HepG2 (cell line): ENCODE measurements at regions not wholly inside any gene's neighbourhood (a gene's known extent, or its start where the extent isn't known, plus 50 kb on each side); places are given as distances from the start of the nearest gene placed in this dataset.

Experiments used
- ATAC-seq: fragments of 200-7000 bp; cut with Tn5 transposase; 3 replicates; pipeline ENCODE4 v1.9.1; 2020; ENCODE audit warnings: mild to moderate bottlenecking, moderate library complexity
- BruUV-seq: library from RNA; stranded (reverse); fragments of 400-500 nt; replicated peaks from 2 replicates; lab custom pipeline; 2021; lab: Mats Ljungman, UMichigan
- CTCF ChIA-PET: fragments of 300-600 bp; formaldehyde crosslinking; extraction: SDS; loops from one replicate; lab custom pipeline; 2021; ENCODE audit warnings: low total read pairs, inconsistent platforms, low intra/inter-chr PET ratio; lab: Yijun Ruan, JAX
- POLR2A ChIA-PET: fragments of 350-600 bp; sonication (Branson Sonifier 250); formaldehyde crosslinking; loops from one replicate; lab custom pipeline; 2020; ENCODE audit warnings: antibody characterized with exemption, inconsistent platforms; lab: Yijun Ruan, JAX
- DNase-seq: peaks from one replicate; pipeline ENCODE4 v3.0.0-alpha.2; 2015; ENCODE audit warnings: low spot score
- FAIRE-seq: peaks from 3 replicates; lab custom pipeline; 2011; peaks lifted over from hg19 to GRCh38; lab: Jason Lieb, UNC
- H2AFZ ChIP-seq: one replicate; pipeline ENCODE4 v1.6.1; 2011; ENCODE audit warnings: low read length, inconsistent platforms
- H3K27ac ChIP-seq: fragments of 300-600 bp; 3 replicates; pipeline ENCODE4 v1.8.0; 2011; ENCODE audit warnings: mixed run types, mild to moderate bottlenecking, mixed read lengths, low read length, inconsistent platforms; ENCODE audit not compliant: insufficient read depth; ENCODE audit errors: extremely low read length
- H3K27me3 ChIP-seq, 2 experiments: fragments of 200-600 bp in 1 of 2; 2 replicates in 1 of 2; 3 replicates in 1 of 2; pipeline versions ENCODE4 v1.6.0 to v1.8.0; 2011; ENCODE audit warnings: low read length in 2 of 2, mild to moderate bottlenecking in 2 of 2, moderate library complexity in 2 of 2, inconsistent platforms in 1 of 2; ENCODE audit not compliant: insufficient read depth in 2 of 2, control insufficient read depth in 1 of 2
- H3K36me3 ChIP-seq, 2 experiments: fragments of 200-600 bp in 1 of 2; replicated peaks in 1 of 2; 2 replicates in 1 of 2; 3 replicates in 1 of 2; pipeline versions ENCODE4 v1.5.1 to v1.8.0; 2011; ENCODE audit warnings: low read length in 2 of 2, inconsistent platforms in 1 of 2; ENCODE audit not compliant: insufficient read depth in 2 of 2, control insufficient read depth in 1 of 2
- H3K4me1 ChIP-seq: 2 replicates; pipeline ENCODE4 v1.5.1; 2012; ENCODE audit warnings: low read length, inconsistent platforms; ENCODE audit not compliant: insufficient read depth
- H3K4me2 ChIP-seq: 2 replicates; pipeline ENCODE4 v1.6.0; 2011; ENCODE audit warnings: low read depth, low read length, inconsistent platforms
- H3K4me3 ChIP-seq, 3 experiments: fragments of 200-600 bp in 1 of 3; sonication (generic), shearing (Covaris generic) in 1 of 3; replicated peaks in 1 of 3; 2 replicates each; pipeline ENCODE4 v1.5.1; 2011 to 2016; ENCODE audit warnings: low read length in 3 of 3, inconsistent platforms in 2 of 3, low read depth in 2 of 3, mild to moderate bottlenecking in 2 of 3, control low read depth in 1 of 3, mixed read lengths in 1 of 3; ENCODE audit not compliant: insufficient read depth in 1 of 3
- H3K79me2 ChIP-seq: one replicate; pipeline ENCODE4 v1.6.1; 2011; ENCODE audit warnings: low read length, inconsistent platforms; ENCODE audit not compliant: insufficient read depth
- H3K9ac ChIP-seq: 2 replicates; pipeline ENCODE4 v1.6.0; 2011; ENCODE audit warnings: mild to moderate bottlenecking, low read depth, low read length, inconsistent platforms; ENCODE audit not compliant: insufficient read depth
- H3K9me3 ChIP-seq: 2 replicates; pipeline ENCODE4 v1.5.1; 2012; ENCODE audit warnings: mild to moderate bottlenecking, low read length
- H4K20me1 ChIP-seq: 2 replicates; pipeline ENCODE4 v1.6.0; 2011; ENCODE audit warnings: inconsistent platforms, mild to moderate bottlenecking, low read length, moderate library complexity; ENCODE audit not compliant: insufficient read depth
- HDAC2 ChIP-seq: sonication (generic); formaldehyde crosslinking; IDR thresholded peaks from 2 replicates; pipeline ENCODE4 v1.4.0; 2020; ENCODE audit warnings: missing genetic modification reagents
- ZNF510 ChIP-seq: sonication (generic); formaldehyde crosslinking; IDR thresholded peaks from 2 replicates; pipeline ENCODE4 v1.4.0; 2020; ENCODE audit warnings: low read depth, mild to moderate bottlenecking, missing genetic modification reagents
- ZNF629 ChIP-seq: sonication (generic); formaldehyde crosslinking; conservative IDR thresholded peaks from 2 replicates; pipeline ENCODE4 v1.5.0; 2020; ENCODE audit warnings: missing genetic modification reagents
- WGBS: methylation state at CpG from one replicate; pipeline ENCODE4 v1.1.6; 2017; ENCODE audit warnings: low lambda C conversion rate; 5-methylcytosine and 5-hydroxymethylcytosine counted together
- in situ Hi-C: cut with HindIII; loops from 2 replicates; pipeline ENCODE4 v1.10.0; 2017; ENCODE audit warnings: low pct_unique_long_range_greater_than_20kb; ENCODE audit not compliant: extremely low pct_ligation_motif_present
- intact Hi-C: fragments of 100-400 bp; cut with micrococcal nuclease; formaldehyde crosslinking; loops from one replicate; pipeline ENCODE4 v1.10.0; 2022; ENCODE audit not compliant: unreplicated experiment
- TF ChIP-seq, protein P1 (sequence below): sonication (generic); formaldehyde crosslinking; IDR thresholded peaks from 2 replicates; pipeline ENCODE4 v1.5.0; 2020; ENCODE audit warnings: mild to moderate bottlenecking, missing genetic modification reagents, borderline replicate concordance
- TF ChIP-seq, protein P2 (sequence below): sonication (generic); formaldehyde crosslinking; IDR thresholded peaks from 2 replicates; pipeline ENCODE4 v1.4.0; 2020; ENCODE audit warnings: missing genetic modification reagents, low read depth, mild to moderate bottlenecking, borderline replicate concordance

DNA sequence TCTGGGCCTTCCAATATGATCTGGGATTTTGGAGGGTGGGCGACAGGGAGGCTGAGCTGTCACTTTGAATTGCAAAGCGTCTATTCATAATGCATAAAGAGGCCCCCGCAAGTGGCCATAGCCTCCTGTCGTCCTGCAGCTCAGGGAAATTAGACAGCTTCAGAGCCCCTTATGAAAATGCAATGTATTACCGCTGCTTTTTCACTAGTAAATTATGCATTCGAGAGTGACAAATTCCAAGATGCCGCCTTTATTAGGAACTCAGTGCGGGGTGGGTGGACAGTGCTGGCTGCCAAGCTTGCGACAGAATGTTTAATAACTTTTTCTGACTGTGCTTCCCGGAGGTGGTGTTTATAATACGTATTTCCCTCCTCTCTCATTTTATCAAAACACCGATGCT, 168.5 kb downstream of the DHX35 start (continued):
- TF ChIP-seq, protein P1, sequence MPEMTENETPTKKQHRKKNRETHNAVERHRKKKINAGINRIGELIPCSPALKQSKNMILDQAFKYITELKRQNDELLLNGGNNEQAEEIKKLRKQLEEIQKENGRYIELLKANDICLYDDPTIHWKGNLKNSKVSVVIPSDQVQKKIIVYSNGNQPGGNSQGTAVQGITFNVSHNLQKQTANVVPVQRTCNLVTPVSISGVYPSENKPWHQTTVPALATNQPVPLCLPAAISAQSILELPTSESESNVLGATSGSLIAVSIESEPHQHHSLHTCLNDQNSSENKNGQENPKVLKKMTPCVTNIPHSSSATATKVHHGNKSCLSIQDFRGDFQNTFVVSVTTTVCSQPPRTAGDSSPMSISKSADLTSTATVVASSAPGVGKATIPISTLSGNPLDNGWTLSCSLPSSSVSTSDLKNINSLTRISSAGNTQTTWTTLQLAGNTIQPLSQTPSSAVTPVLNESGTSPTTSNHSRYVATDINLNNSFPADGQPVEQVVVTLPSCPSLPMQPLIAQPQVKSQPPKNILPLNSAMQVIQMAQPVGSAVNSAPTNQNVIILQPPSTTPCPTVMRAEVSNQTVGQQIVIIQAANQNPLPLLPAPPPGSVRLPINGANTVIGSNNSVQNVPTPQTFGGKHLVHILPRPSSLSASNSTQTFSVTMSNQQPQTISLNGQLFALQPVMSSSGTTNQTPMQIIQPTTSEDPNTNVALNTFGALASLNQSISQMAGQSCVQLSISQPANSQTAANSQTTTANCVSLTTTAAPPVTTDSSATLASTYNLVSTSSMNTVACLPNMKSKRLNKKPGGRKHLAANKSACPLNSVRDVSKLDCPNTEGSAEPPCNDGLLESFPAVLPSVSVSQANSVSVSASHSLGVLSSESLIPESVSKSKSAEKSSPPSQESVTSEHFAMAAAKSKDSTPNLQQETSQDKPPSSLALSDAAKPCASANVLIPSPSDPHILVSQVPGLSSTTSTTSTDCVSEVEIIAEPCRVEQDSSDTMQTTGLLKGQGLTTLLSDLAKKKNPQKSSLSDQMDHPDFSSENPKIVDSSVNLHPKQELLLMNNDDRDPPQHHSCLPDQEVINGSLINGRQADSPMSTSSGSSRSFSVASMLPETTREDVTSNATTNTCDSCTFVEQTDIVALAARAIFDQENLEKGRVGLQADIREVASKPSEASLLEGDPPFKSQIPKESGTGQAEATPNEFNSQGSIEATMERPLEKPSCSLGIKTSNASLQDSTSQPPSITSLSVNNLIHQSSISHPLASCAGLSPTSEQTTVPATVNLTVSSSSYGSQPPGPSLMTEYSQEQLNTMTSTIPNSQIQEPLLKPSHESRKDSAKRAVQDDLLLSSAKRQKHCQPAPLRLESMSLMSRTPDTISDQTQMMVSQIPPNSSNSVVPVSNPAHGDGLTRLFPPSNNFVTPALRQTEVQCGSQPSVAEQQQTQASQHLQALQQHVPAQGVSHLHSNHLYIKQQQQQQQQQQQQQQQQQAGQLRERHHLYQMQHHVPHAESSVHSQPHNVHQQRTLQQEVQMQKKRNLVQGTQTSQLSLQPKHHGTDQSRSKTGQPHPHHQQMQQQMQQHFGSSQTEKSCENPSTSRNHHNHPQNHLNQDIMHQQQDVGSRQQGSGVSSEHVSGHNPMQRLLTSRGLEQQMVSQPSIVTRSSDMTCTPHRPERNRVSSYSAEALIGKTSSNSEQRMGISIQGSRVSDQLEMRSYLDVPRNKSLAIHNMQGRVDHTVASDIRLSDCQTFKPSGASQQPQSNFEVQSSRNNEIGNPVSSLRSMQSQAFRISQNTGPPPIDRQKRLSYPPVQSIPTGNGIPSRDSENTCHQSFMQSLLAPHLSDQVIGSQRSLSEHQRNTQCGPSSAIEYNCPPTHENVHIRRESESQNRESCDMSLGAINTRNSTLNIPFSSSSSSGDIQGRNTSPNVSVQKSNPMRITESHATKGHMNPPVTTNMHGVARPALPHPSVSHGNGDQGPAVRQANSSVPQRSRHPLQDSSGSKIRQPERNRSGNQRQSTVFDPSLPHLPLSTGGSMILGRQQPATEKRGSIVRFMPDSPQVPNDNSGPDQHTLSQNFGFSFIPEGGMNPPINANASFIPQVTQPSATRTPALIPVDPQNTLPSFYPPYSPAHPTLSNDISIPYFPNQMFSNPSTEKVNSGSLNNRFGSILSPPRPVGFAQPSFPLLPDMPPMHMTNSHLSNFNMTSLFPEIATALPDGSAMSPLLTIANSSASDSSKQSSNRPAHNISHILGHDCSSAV (CRISPR knock-in tag) = no peak
- TF ChIP-seq, protein P2, sequence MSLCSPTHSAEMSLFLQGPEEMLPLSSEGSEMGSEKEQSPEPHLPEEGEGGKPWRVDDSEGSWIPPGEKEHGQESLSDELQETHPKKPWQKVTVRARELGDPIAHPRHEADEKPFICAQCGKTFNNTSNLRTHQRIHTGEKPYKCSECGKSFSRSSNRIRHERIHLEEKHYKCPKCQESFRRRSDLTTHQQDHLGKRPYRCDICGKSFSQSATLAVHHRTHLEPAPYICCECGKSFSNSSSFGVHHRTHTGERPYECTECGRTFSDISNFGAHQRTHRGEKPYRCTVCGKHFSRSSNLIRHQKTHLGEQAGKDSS = no peak
- TF ChIP-seq ZNF510 (CRISPR knock-in tag) = no peak

DNA sequence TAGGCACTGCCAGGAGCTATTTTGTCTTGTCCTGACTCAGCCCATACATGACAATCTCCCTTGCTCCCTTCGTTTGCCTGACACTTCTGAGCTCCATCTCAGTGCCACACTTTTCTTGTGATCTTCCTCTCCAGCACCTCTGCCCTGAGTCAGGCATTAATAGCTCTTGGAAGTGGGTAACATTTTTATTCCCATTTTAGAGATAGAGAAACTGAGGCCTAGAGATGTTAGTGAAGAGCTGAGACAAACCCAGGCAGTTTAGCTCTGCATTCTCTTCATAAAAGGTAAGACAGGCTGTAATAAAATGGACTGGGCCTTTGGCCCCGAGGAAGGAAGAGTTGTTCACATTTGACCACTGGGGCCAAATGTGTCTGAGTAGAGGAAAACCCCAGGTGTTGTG, 167.4 kb downstream of the DHX35 start:
- H4K20me1 ChIP-seq = no peaks in the 10 kb centered on the region
- DNase-seq (no peak), FAIRE-seq (no peak), ATAC-seq (no peak)
- in situ Hi-C loops = no loop called here
- no peaks in the 10 kb centered on the region for H3K79me2 ChIP-seq
- TF ChIP-seq ZNF629 (CRISPR knock-in tag) = peak; percentile 72
- no peak for TF ChIP-seq HDAC2 (CRISPR knock-in tag)
- 2% methylated on average over 2 of the region's 2 CpGs for WGBS
- H3K4me1 ChIP-seq = no peaks in the 10 kb centered on the region
- BruUV-seq = no TSS peak
- H2AFZ ChIP-seq = no peak overlapping the region
- H3K27ac ChIP-seq = no peak overlapping the region
- ChIA-PET CTCF (no interaction called here), POLR2A (no interaction called here)
- H3K4me2 ChIP-seq = no peak overlapping the region
- H3K4me3 ChIP-seq = no peak overlapping the region
- H3K9me3 ChIP-seq = no peaks in the 10 kb centered on the region
- H3K36me3 ChIP-seq = no peaks in the 10 kb centered on the region
- intact Hi-C loops = no loop called here
- H3K27me3 ChIP-seq = no peaks in the 10 kb centered on the region; a peak in 1 of 5 replicates
- no peak overlapping the region for H3K9ac ChIP-seq
